SK-N-SH (cell line): ENCODE measurements at regions not wholly inside any gene's neighbourhood (a gene's known extent, or its start where the extent isn't known, plus 50 kb on each side); places are given as distances from the start of the nearest gene placed in this dataset.

Source experiments
- POLR2AphosphoS5 ChIP-seq: IDR thresholded peaks from 2 replicates; pipeline ENCODE4 v1.6.1; 2012; ENCODE audit warnings: low read depth, low read length
- TF ChIP-seq, protein P1 (sequence below): fragments of 200-600 bp; sonication (generic); IDR thresholded peaks from 2 replicates; pipeline ENCODE4 v1.6.1; 2017; ENCODE audit warnings: antibody characterized with exemption, mild to moderate bottlenecking, moderate library complexity

DNA sequence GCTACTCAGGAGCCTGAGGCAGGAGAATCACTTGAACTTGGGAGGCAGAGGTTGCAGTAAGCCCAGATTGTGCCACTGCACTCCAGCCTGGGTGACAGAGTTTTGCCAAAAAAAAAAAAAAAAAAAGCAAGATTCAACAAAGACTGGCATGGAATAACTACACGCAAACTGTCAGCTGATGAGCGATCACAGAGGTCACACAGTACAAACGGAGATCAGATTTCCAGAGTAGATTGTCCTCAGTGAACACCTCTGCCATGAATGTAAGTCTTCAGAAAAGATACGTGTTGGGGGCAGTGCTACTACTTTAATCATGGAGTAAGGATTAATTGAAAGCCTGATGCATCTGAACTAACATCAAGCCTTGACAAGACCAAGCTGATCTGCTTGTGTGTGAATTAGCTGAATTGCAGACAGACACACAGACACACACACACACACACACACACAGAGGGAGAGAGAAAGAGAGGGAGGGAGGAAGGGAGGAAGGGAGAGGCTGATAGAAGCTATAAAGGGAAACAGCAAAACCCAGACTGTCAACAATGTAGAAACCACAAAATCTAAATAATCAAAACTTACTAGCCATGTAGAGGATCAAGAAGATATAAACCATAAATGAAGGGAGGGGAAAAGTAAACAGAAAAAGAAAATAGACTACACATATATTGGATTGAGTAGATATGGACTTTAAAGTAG is 222.9 kb upstream of the ZNF462 start:
- TF ChIP-seq, protein P1, sequence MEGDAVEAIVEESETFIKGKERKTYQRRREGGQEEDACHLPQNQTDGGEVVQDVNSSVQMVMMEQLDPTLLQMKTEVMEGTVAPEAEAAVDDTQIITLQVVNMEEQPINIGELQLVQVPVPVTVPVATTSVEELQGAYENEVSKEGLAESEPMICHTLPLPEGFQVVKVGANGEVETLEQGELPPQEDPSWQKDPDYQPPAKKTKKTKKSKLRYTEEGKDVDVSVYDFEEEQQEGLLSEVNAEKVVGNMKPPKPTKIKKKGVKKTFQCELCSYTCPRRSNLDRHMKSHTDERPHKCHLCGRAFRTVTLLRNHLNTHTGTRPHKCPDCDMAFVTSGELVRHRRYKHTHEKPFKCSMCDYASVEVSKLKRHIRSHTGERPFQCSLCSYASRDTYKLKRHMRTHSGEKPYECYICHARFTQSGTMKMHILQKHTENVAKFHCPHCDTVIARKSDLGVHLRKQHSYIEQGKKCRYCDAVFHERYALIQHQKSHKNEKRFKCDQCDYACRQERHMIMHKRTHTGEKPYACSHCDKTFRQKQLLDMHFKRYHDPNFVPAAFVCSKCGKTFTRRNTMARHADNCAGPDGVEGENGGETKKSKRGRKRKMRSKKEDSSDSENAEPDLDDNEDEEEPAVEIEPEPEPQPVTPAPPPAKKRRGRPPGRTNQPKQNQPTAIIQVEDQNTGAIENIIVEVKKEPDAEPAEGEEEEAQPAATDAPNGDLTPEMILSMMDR = no peak
- no peak for TF ChIP-seq POLR2AphosphoS5
